Spleen (tissue), 7 donors: ENCODE measurements at regions not wholly inside any gene's neighbourhood (a gene's known extent, or its start where the extent isn't known, plus 50 kb on each side); places are given as distances from the start of the nearest gene placed in this dataset.

Source experiments
- CTCF ChIP-seq, 11 experiments: fragments of 200-600 bp in 7 of 11; fragments of 450-650 bp in 4 of 11; sonication (generic) in 4 of 11; IDR thresholded peaks in 8 of 11; conservative IDR thresholded peaks in 3 of 11; 1 replicate in 7 of 11; 2 replicates in 4 of 11; pipeline versions ENCODE4 v1.4.0 to v1.8.0; 2016 to 2021; ENCODE audit warnings: antibody characterized with exemption in 11 of 11, inconsistent platforms in 4 of 11, mild to moderate bottlenecking in 1 of 11
- POLR2A ChIP-seq, 3 donors: fragments of 450-650 bp; IDR thresholded peaks; one replicate each; pipeline ENCODE4 v1.5.1; 2017; ENCODE audit warnings: antibody characterized with exemption in 3 of 3, mild to moderate bottlenecking in 1 of 3
- donor health status: DM: no; HTN: no; CAD: no; lungs with moderate emphysema.
- donor health status: DM: no; HTN: no; CAD: no.
- donor health status: DM: no; HTN: no; CAD: no.

DNA sequence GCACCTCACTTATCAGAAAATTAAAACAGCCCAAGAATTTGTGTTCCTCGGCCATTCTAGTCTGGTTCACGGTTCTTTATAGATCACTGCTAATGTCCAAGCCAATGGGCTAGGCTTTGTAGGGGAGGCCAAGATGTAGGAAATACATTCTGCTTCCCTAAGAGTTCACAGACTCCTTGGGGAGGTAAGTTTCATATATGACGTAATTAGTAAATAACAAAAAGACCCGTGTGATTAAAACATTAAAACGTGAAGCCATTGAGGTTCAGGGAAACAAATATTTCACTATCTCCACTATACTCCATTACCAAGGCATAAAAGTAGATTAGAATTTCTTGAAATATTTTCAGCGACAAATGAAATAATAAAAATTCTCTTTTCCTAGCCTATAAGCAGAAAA, 272.5 kb upstream of the KLHL29 start:
- TF ChIP-seq CTCF (IDR thresholded peaks at IDR 0.05 in 8 of 11, conservative IDR thresholded peaks at IDR 0.05 in 3 of 11) (no peak), POLR2A (IDR thresholded peaks at IDR 0.05) (no peak)
